MM.1S (cell line): ENCODE measurements at regions not wholly inside any gene's neighbourhood (a gene's known extent, or its start where the extent isn't known, plus 50 kb on each side); places are given as distances from the start of the nearest gene placed in this dataset.

ENCODE experiments used
- EZH2 ChIP-seq: fragments of 300-600 bp; sonication (generic); optimal IDR thresholded peaks from 2 replicates; pipeline ENCODE3; 2017; ENCODE audit warnings: low read depth, mild to moderate bottlenecking, antibody characterized with exemption, low read length, mixed read lengths
- EZH2phosphoT487 ChIP-seq: fragments of 300-600 bp; sonication (generic); IDR thresholded peaks from 2 replicates; pipeline ENCODE4 v1.6.1; 2018; ENCODE audit warnings: antibody characterized with exemption, low read length
- TF ChIP-seq, protein P1 (sequence below): fragments of 300-600 bp; sonication (generic); IDR thresholded peaks from 2 replicates; pipeline ENCODE4 v1.5.1; 2016; ENCODE audit warnings: antibody characterized with exemption, low read length, mixed read lengths

DNA sequence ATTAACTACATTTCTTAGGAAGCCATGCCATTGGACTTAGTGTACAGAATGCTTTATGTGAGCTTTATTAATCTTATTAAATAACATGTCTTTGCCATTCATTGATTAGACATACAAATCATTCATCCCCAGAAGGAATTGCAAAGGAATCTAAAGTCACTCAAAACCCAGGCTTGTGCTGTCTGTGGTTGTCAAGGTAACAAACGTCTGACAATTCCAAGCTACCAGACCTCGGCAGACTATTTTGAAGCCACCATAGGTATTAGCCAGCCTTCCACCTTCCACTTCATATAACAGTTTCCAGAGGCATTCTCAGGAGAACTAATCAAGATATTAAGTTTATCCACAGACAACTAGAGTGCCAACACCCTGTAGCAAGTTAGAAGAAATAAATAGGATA is 135.2 kb upstream of the TUSC1 start:
- TF ChIP-seq, protein P1, sequence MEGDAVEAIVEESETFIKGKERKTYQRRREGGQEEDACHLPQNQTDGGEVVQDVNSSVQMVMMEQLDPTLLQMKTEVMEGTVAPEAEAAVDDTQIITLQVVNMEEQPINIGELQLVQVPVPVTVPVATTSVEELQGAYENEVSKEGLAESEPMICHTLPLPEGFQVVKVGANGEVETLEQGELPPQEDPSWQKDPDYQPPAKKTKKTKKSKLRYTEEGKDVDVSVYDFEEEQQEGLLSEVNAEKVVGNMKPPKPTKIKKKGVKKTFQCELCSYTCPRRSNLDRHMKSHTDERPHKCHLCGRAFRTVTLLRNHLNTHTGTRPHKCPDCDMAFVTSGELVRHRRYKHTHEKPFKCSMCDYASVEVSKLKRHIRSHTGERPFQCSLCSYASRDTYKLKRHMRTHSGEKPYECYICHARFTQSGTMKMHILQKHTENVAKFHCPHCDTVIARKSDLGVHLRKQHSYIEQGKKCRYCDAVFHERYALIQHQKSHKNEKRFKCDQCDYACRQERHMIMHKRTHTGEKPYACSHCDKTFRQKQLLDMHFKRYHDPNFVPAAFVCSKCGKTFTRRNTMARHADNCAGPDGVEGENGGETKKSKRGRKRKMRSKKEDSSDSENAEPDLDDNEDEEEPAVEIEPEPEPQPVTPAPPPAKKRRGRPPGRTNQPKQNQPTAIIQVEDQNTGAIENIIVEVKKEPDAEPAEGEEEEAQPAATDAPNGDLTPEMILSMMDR = no peak
- TF ChIP-seq EZH2 (no peak), EZH2phosphoT487 (no peak)
